IMR-90 (cell line): ENCODE measurements at regions not wholly inside any gene's neighbourhood (a gene's known extent, or its start where the extent isn't known, plus 50 kb on each side); places are given as distances from the start of the nearest gene placed in this dataset.

Experiments
- ATAC-seq: fragments of 200-7000 bp; cut with Tn5 transposase; 2 replicates; pipeline ENCODE4 v1.9.1; 2020; ENCODE audit warnings: low read depth, mild to moderate bottlenecking, moderate library complexity
- BruUV-seq: library from RNA; stranded (reverse); fragments of 400-500 nt; replicated peaks from 2 replicates; lab custom pipeline; 2021; lab: Mats Ljungman, UMichigan
- CTCF ChIA-PET: fragments of 300-600 bp; formaldehyde crosslinking; extraction: SDS; loops from one replicate; lab custom pipeline; 2021; ENCODE audit warnings: antibody characterized with exemption; lab: Yijun Ruan, JAX
- POLR2A ChIA-PET: fragments of 300-600 bp; sonication (Branson Sonifier 250); formaldehyde crosslinking; loops from one replicate; lab custom pipeline; 2022; ENCODE audit warnings: antibody characterized with exemption; ENCODE audit not compliant: unreplicated experiment; lab: Charles Lee
- DNase-seq: peaks from one replicate; pipeline ENCODE4 v3.0.0; 2013
- H2AFZ ChIP-seq: replicated peaks from 2 replicates; pipeline ENCODE3; 2013; ENCODE audit warnings: low read length, mild to moderate bottlenecking; ENCODE audit not compliant: poor library complexity
- H2AK5ac ChIP-seq: 2 replicates; pipeline ENCODE4 v1.6.1; 2013; ENCODE audit warnings: low read depth, low read length, inconsistent platforms
- H2AK9ac ChIP-seq: replicated peaks from 2 replicates; pipeline ENCODE3; 2013; ENCODE audit warnings: mild to moderate bottlenecking, low read depth, low read length, moderate library complexity; ENCODE audit not compliant: poor library complexity
- H2BK120ac ChIP-seq: 2 replicates; pipeline ENCODE4 v1.6.1; 2013; ENCODE audit warnings: low read depth, low read length, inconsistent platforms
- H2BK15ac ChIP-seq: 3 replicates; pipeline ENCODE4 v1.6.1; 2013; ENCODE audit warnings: low read depth, low read length, inconsistent platforms
- H2BK20ac ChIP-seq: 2 replicates; pipeline ENCODE4 v1.6.1; 2013; ENCODE audit warnings: low read depth, mild to moderate bottlenecking, inconsistent platforms, low read length, moderate library complexity
- H2BK5ac ChIP-seq: 2 replicates; pipeline ENCODE4 v1.6.1; 2013; ENCODE audit warnings: mild to moderate bottlenecking, low read depth, low read length, inconsistent platforms; ENCODE audit not compliant: poor library complexity, severe bottlenecking
- H3K14ac ChIP-seq: replicated peaks from 2 replicates; pipeline ENCODE4 v1.6.1; 2013; ENCODE audit warnings: low read depth, low read length, inconsistent platforms
- H3K18ac ChIP-seq: 2 replicates; pipeline ENCODE4 v1.6.1; 2013; ENCODE audit warnings: low read depth, low read length, control low read depth
- H3K23ac ChIP-seq: 2 replicates; pipeline ENCODE4 v1.6.1; 2013; ENCODE audit warnings: low read depth, low read length, inconsistent platforms
- H3K27ac ChIP-seq: 2 replicates; pipeline ENCODE4 v1.5.1; 2013; ENCODE audit warnings: mild to moderate bottlenecking, control low read depth, low read length; ENCODE audit not compliant: insufficient read depth
- H3K27me3 ChIP-seq: 2 replicates; pipeline ENCODE4 v1.6.1; 2013; ENCODE audit warnings: low read length; ENCODE audit not compliant: control insufficient read depth, insufficient read depth
- H3K36me3 ChIP-seq: 2 replicates; pipeline ENCODE4 v1.6.1; 2013; ENCODE audit warnings: low read length, mixed read lengths; ENCODE audit not compliant: control insufficient read depth, insufficient read depth
- H3K4ac ChIP-seq: 2 replicates; pipeline ENCODE4 v1.6.1; 2013; ENCODE audit warnings: low read depth, low read length, inconsistent platforms
- H3K4me1 ChIP-seq: 2 replicates; pipeline ENCODE4 v1.6.1; 2013; ENCODE audit warnings: low read length, mixed read lengths; ENCODE audit not compliant: control insufficient read depth, insufficient read depth
- H3K4me2 ChIP-seq: 2 replicates; pipeline ENCODE4 v1.6.1; 2013; ENCODE audit warnings: low read depth, mild to moderate bottlenecking, control low read depth, low read length, moderate library complexity
- H3K4me3 ChIP-seq: 2 replicates; pipeline ENCODE4 v1.5.1; 2013; ENCODE audit warnings: low read depth, mild to moderate bottlenecking, control low read depth, low read length, moderate library complexity; ENCODE audit not compliant: insufficient read depth
- H3K56ac ChIP-seq: 2 replicates; pipeline ENCODE4 v1.6.1; 2013; ENCODE audit warnings: low read length, inconsistent platforms; ENCODE audit not compliant: insufficient read depth; ENCODE audit errors: extremely low read depth
- H3K79me1 ChIP-seq, 2 experiments: 2 replicates each; pipeline ENCODE4 v1.6.1; 2013; ENCODE audit warnings: low read length in 2 of 2, inconsistent platforms in 1 of 2, low read depth in 1 of 2
- H3K9ac ChIP-seq: 2 replicates; pipeline ENCODE4 v1.6.1; 2013; ENCODE audit warnings: low read depth, low read length, control low read depth
- H3K9me1 ChIP-seq: 2 replicates; pipeline ENCODE4 v1.6.1; 2013; ENCODE audit warnings: low read length, inconsistent platforms; ENCODE audit not compliant: insufficient read depth
- H3K9me3 ChIP-seq: 2 replicates; pipeline ENCODE4 v1.6.1; 2013; ENCODE audit warnings: low read length; ENCODE audit not compliant: control insufficient read depth, insufficient read depth
- H4K20me1 ChIP-seq: 2 replicates; pipeline ENCODE4 v1.6.1; 2013; ENCODE audit warnings: low read length, inconsistent platforms; ENCODE audit not compliant: insufficient read depth
- H4K5ac ChIP-seq: 2 replicates; pipeline ENCODE4 v1.6.1; 2013; ENCODE audit warnings: mild to moderate bottlenecking, low read depth, low read length, control low read depth
- H4K8ac ChIP-seq, 2 experiments: 2 replicates each; pipeline ENCODE4 v1.6.1; 2013; ENCODE audit warnings: low read depth in 2 of 2, low read length in 2 of 2, control low read depth in 1 of 2, inconsistent platforms in 1 of 2
- H4K91ac ChIP-seq: 2 replicates; pipeline ENCODE4 v1.6.1; 2013; ENCODE audit warnings: low read depth, low read length, inconsistent platforms; ENCODE audit not compliant: insufficient read depth
- BHLHE40 ChIP-seq: fragments of 150-350 bp; IDR thresholded peaks from 2 replicates; pipeline ENCODE4 v1.6.1; 2016; ENCODE audit warnings: mild to moderate bottlenecking, low read depth, low read length
- CEBPB ChIP-seq: IDR thresholded peaks from 2 replicates; pipeline ENCODE4 v1.6.1; 2012; ENCODE audit warnings: low read depth, low read length, improper control_type of control experiment
- CHD1 ChIP-seq: IDR thresholded peaks from 2 replicates; pipeline ENCODE4 v1.6.1; 2012; ENCODE audit warnings: low read depth, low read length, improper control_type of control experiment
- CTCF ChIP-seq: conservative IDR thresholded peaks from 2 replicates; pipeline ENCODE4 v1.5.1; 2012; ENCODE audit warnings: mild to moderate bottlenecking, low read depth, low read length, improper control_type of control experiment
- MAFK ChIP-seq: IDR thresholded peaks from 2 replicates; pipeline ENCODE4 v1.6.1; 2012; ENCODE audit warnings: low read depth, low read length, improper control_type of control experiment
- MAZ ChIP-seq: IDR thresholded peaks from 2 replicates; pipeline ENCODE4 v1.6.1; 2012; ENCODE audit warnings: low read depth, mild to moderate bottlenecking, low read length, improper control_type of control experiment, moderate library complexity, borderline replicate concordance
- NFE2L2 ChIP-seq: fragments of 150-350 bp; IDR thresholded peaks from 2 replicates; pipeline ENCODE4 v1.6.1; 2016; ENCODE audit warnings: low read depth, mild to moderate bottlenecking, low read length
- RAD21 ChIP-seq: IDR thresholded peaks from 2 replicates; pipeline ENCODE4 v1.6.1; 2012; ENCODE audit warnings: low read length, improper control_type of control experiment
- USF2 ChIP-seq: fragments of 150-350 bp; IDR thresholded peaks from 2 replicates; pipeline ENCODE4 v1.6.1; 2017; ENCODE audit warnings: mild to moderate bottlenecking, antibody characterized with exemption, low read length, low read depth
- WGBS, 2 experiments: methylation state at CpG; one replicate each; pipeline versions ENCODE4 v1.1.5 to v1.1.7; 2013; ENCODE audit warnings: missing lambda C conversion rate in 2 of 2; ENCODE audit not compliant: insufficient read length in 1 of 2; ENCODE audit errors: extremely low coverage in 2 of 2; 5-methylcytosine and 5-hydroxymethylcytosine counted together
- dilution Hi-C: fragments of 300-500 bp; cut with HindIII; formaldehyde crosslinking; loops from one replicate; pipeline ENCODE4 v1.14.3; 2018; ENCODE audit warnings: low sequenced_read_pairs; ENCODE audit not compliant: unreplicated experiment
- in situ Hi-C: fragments of 300-500 bp; cut with MboI; formaldehyde crosslinking; loops from 3 replicates; pipeline ENCODE4 v1.14.3; 2019; ENCODE audit warnings: low sequenced_read_pairs, inconsistent platforms, mixed read lengths
- intact Hi-C: fragments of 100-400 bp; cut with micrococcal nuclease; formaldehyde crosslinking; loops from 2 replicates; pipeline ENCODE4 v1.10.0; 2022

- peak overlapping the region; percentile 69 to 70; a peak in 2 of 4 replicates for H4K8ac ChIP-seq
- no peak overlapping the region for H2BK5ac ChIP-seq
- H3K4me1 ChIP-seq: peaks cover 4% of the 10 kb centered on the region
- ATAC-seq: peak; percentile 41
- no peak overlapping the region for H2BK20ac ChIP-seq
- H2BK15ac ChIP-seq: no peak overlapping the region
- peak overlapping the region; percentile 89 for H3K4me2 ChIP-seq
- H3K9ac ChIP-seq: no peak overlapping the region
- no peaks in the 10 kb centered on the region for H3K36me3 ChIP-seq
- intact Hi-C loops: no loop called here
- H2BK120ac ChIP-seq: peak overlapping the region; percentile 49
- dilution Hi-C loops: no loop called here
- WGBS, 2 experiments: 24% methylated on average over 4 of the region's 68 CpGs; no CpG with 5 or more reads in 1 of the 2 experiments
- in situ Hi-C loops: no loop called here
- no peak overlapping the region; the same call in 1 of the 2 replicates for H4K5ac ChIP-seq
- H3K56ac ChIP-seq: no peak overlapping the region
- no peak overlapping the region for H3K14ac ChIP-seq
- peak overlapping the region; percentile 41; the same call in 1 of the 2 replicates for H4K91ac ChIP-seq
- no peak overlapping the region for H3K27ac ChIP-seq
- H3K18ac ChIP-seq: no peak overlapping the region
- H2AFZ ChIP-seq: peak overlapping the region; percentile 94
- no peaks in the 10 kb centered on the region for H3K9me3 ChIP-seq
- no peaks in the 10 kb centered on the region for H3K79me1 ChIP-seq
- ChIA-PET POLR2A (no interaction called here), CTCF (interaction anchor here (0.6 kb wide), 1 partner anchor 73 kb away, joined by 3 read pairs; no protein-coding TSS in a partner anchor)
- H3K27me3 ChIP-seq: no peaks in the 10 kb centered on the region
- no peaks in the 10 kb centered on the region for H3K9me1 ChIP-seq
- H3K4ac ChIP-seq: peak overlapping the region; percentile 34; the same call in 1 of the 2 replicates
- no peak overlapping the region; the same call in 1 of the 2 replicates for H3K23ac ChIP-seq
- H2AK9ac ChIP-seq: peak overlapping the region; percentile 26
- TF ChIP-seq RAD21: no peak
- no peak for TF ChIP-seq USF2
- TF ChIP-seq BHLHE40: no peak
- TF ChIP-seq MAFK: no peak
- no peak for TF ChIP-seq CTCF
- TF ChIP-seq MAZ: no peak
- TF ChIP-seq CEBPB: no peak
- TF ChIP-seq CHD1: no peak
- TF ChIP-seq NFE2L2: no peak
- no peaks in the 10 kb centered on the region for H4K20me1 ChIP-seq
- no peak overlapping the region for H2AK5ac ChIP-seq
- H3K4me3 ChIP-seq: peak overlapping the region; percentile 32
- peak; percentile 82 for DNase-seq
- BruUV-seq: no TSS peak
These were observed 56.6 kb upstream of the RREB1 start for GRCh38 chr6:7050872-7051779.
